ENCODE measurements at regions not wholly inside any gene's neighbourhood (a gene's known extent, or its start where the extent isn't known, plus 50 kb on each side); places are given as distances from the start of the nearest gene placed in this dataset.
"Not testable (repeated sequence)": the region's sequence is repeated elsewhere in the genome, so short reads cannot be mapped to it uniquely, and the experiment has no call there.

- no peak overlapping the region for H3K4me3 ChIP-seq
- no peak overlapping the region for H3K27ac ChIP-seq (ENCODE audit: low read depth)
- H3K79me2 ChIP-seq (replicated peaks; ENCODE audit: insufficient read depth): no peaks in the 10 kb centered on the region
- H4K20me1 ChIP-seq (replicated peaks; ENCODE audit: insufficient read depth): no peaks in the 10 kb centered on the region
- no peak overlapping the region for H3K4me3 Mint-ChIP-seq
- DNase-seq (ENCODE audit: low spot score): no peak
- H3K9me3 Mint-ChIP-seq: peaks cover 59% of the 10 kb centered on the region
- no peak overlapping the region for H2AFZ ChIP-seq
- peaks cover 7% of the 10 kb centered on the region for H3K4me1 ChIP-seq (ENCODE audit: insufficient read depth)
- TF ChIP-seq ZNF331 (CRISPR knock-in tag; IDR thresholded peaks at IDR 0.05; ENCODE audit: low read depth) (no peak), JUNB (IDR thresholded peaks at IDR 0.05; ENCODE audit: unreplicated experiment) (no peak)
- H3K27ac Mint-ChIP-seq: no peak overlapping the region
- 0 out of 3 replicates have a peak, but pooled peaks cover 5% of the 10 kb centered on the region for H3K36me3 Mint-ChIP-seq (ENCODE audit: low read depth)
- H3K36me3 ChIP-seq (ENCODE audit: insufficient read depth): no peaks in the 10 kb centered on the region
- H3F3A ChIP-seq (replicated peaks; ENCODE audit: low read depth): no peaks in the 10 kb centered on the region
- H3K9me2 ChIP-seq (ENCODE audit: insufficient read depth): no peaks in the 10 kb centered on the region
- no peaks in the 10 kb centered on the region for H3K27me3 ChIP-seq (ENCODE audit: insufficient read depth)
- peaks cover 6% of the 10 kb centered on the region for H3K4me1 Mint-ChIP-seq
- H3K27me3 Mint-ChIP-seq (ENCODE audit: insufficient read depth, low read depth, poor library complexity): no peaks in the 10 kb centered on the region
- no peak overlapping the region for H3K4me2 ChIP-seq
- no peak for ATAC-seq
Observed at GRCh38 chr20:41702647-41703046, 84.5 kb upstream of the CHD6 start.

GRCh38 chr20:41701588-41702348 is 83.6 kb upstream of the CHD6 start:
- H3K27me3 Mint-ChIP-seq (ENCODE audit: insufficient read depth, low read depth, poor library complexity): no peaks in the 10 kb centered on the region
- Histone ChIP-seq H3F3A (replicated peaks; ENCODE audit: low read depth) (no peaks in the 10 kb centered on the region), H4K20me1 (replicated peaks; ENCODE audit: insufficient read depth) (no peaks in the 10 kb centered on the region), H3K9me2 (ENCODE audit: insufficient read depth) (no peaks in the 10 kb centered on the region), H3K4me1 (ENCODE audit: insufficient read depth) (peaks cover 6% of the 10 kb centered on the region; the same call in 1 of the 2 replicates), H3K27ac (ENCODE audit: low read depth) (no peak overlapping the region), H2AFZ (peak overlapping the region; percentile 93; the same call in 1 of the 2 replicates), H3K4me2 (peak overlapping the region; percentile 49; the same call in 1 of the 2 replicates), H3K4me3 (no peak overlapping the region), H3K27me3 (ENCODE audit: insufficient read depth) (no peaks in the 10 kb centered on the region), H3K79me2 (replicated peaks; ENCODE audit: insufficient read depth) (no peaks in the 10 kb centered on the region), H3K36me3 (ENCODE audit: insufficient read depth) (no peaks in the 10 kb centered on the region)
- H3K36me3 Mint-ChIP-seq (ENCODE audit: low read depth): 0 out of 3 replicates have a peak, but pooled peaks cover 5% of the 10 kb centered on the region
- H3K9me3 Mint-ChIP-seq: peaks cover 53% of the 10 kb centered on the region
- DNase-seq (ENCODE audit: low spot score): peak; percentile 42
- H3K4me3 Mint-ChIP-seq: no peak overlapping the region
- TF ChIP-seq NANOG (IDR thresholded peaks at IDR 0.05; ENCODE audit: borderline replicate concordance) (no peak), CTCF (conservative IDR thresholded peaks at IDR 0.05; ENCODE audit: low read depth in 2 of 2) (no peak), ETS1 (IDR thresholded peaks at IDR 0.05) (no peak), ZNF331 (CRISPR knock-in tag; IDR thresholded peaks at IDR 0.05; ENCODE audit: low read depth) (no peak), EZH2 (IDR thresholded peaks at IDR 0.05; ENCODE audit: low read depth, unreplicated experiment) (no peak), STAT1 (IDR thresholded peaks at IDR 0.05; ENCODE audit: unreplicated experiment) (no peak), CREB1 (CRISPR knock-in tag; IDR thresholded peaks at IDR 0.05; ENCODE audit: low read depth) (no peak), EZH2phosphoT487 (IDR thresholded peaks at IDR 0.05; ENCODE audit: unreplicated experiment) (no peak)
- no peak overlapping the region for H3K27ac Mint-ChIP-seq
- ATAC-seq: no peak; the same call in 2 of the 3 replicates
- H3K4me1 Mint-ChIP-seq: peaks cover 7% of the 10 kb centered on the region

GRCh38 chr20:41699673-41700072 is 81.5 kb upstream of the CHD6 start:
- not testable (repeated sequence) for H3K4me3 Mint-ChIP-seq; H3K27me3 Mint-ChIP-seq (ENCODE audit: insufficient read depth, low read depth, poor library complexity); ATAC-seq; H3K4me1 ChIP-seq (ENCODE audit: insufficient read depth); H4K20me1 ChIP-seq (replicated peaks; ENCODE audit: insufficient read depth); H2AFZ ChIP-seq; H3K9me2 ChIP-seq (ENCODE audit: insufficient read depth); H3K36me3 ChIP-seq (ENCODE audit: insufficient read depth); H3K27ac Mint-ChIP-seq; DNase-seq (ENCODE audit: low spot score); H3F3A ChIP-seq (replicated peaks; ENCODE audit: low read depth); H3K27ac ChIP-seq (ENCODE audit: low read depth); H3K36me3 Mint-ChIP-seq (ENCODE audit: low read depth); H3K27me3 ChIP-seq (ENCODE audit: insufficient read depth); H3K4me3 ChIP-seq; H3K4me2 ChIP-seq; H3K79me2 ChIP-seq (replicated peaks; ENCODE audit: insufficient read depth)
- Mint-ChIP-seq H3K4me1 (peaks cover 12% of the 10 kb centered on the region), H3K9me3 (peaks cover 34% of the 10 kb centered on the region)
